ENCODE measurements at regions not wholly inside any gene's neighbourhood (a gene's known extent, or its start where the extent isn't known, plus 50 kb on each side); places are given as distances from the start of the nearest gene placed in this dataset.

DNA sequence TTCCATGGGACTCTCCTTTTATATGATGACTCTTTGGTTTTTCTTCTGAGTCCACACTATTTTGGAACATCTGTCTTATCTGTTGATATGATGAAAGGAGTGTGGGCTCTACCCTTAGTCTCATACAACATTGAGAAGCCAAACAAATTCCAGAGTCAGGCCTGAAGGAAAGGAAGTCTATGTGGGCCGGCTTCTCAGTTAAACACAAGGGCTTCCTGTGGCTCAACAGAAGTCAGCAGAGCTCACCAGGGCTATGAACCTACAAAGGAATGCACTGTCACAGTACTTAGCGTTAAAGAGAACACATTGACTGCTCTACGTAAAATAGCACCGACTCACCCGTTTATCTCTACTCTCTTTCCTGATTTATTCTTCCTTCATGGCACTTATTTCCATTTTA lies 641.0 kb upstream of the FRG1 start:
- TF ChIP-seq, protein P1, sequence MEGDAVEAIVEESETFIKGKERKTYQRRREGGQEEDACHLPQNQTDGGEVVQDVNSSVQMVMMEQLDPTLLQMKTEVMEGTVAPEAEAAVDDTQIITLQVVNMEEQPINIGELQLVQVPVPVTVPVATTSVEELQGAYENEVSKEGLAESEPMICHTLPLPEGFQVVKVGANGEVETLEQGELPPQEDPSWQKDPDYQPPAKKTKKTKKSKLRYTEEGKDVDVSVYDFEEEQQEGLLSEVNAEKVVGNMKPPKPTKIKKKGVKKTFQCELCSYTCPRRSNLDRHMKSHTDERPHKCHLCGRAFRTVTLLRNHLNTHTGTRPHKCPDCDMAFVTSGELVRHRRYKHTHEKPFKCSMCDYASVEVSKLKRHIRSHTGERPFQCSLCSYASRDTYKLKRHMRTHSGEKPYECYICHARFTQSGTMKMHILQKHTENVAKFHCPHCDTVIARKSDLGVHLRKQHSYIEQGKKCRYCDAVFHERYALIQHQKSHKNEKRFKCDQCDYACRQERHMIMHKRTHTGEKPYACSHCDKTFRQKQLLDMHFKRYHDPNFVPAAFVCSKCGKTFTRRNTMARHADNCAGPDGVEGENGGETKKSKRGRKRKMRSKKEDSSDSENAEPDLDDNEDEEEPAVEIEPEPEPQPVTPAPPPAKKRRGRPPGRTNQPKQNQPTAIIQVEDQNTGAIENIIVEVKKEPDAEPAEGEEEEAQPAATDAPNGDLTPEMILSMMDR (IDR thresholded peaks at IDR 0.05; ENCODE audit: low read depth, low read length), result no peak
- TF ChIP-seq EZH2phosphoT487 (IDR thresholded peaks at IDR 0.05; ENCODE audit: low read depth), result no peak
